SKM-1 treated with dmso at 0.1 percent for 144 hours (cell line): ENCODE measurements at regions not wholly inside any gene's neighbourhood (a gene's known extent, or its start where the extent isn't known, plus 50 kb on each side); places are given as distances from the start of the nearest gene placed in this dataset.
"Not testable (repeated sequence)": the region's sequence is repeated elsewhere in the genome, so short reads cannot be mapped to it uniquely, and the experiment has no call there.

Experiments
- DNase-seq: peaks from one replicate; lab custom pipeline; 2025; ENCODE audit not compliant: unreplicated experiment; lab: John Stamatoyannopoulos, UW

- no peak for DNase-seq
Measured at GRCh38 chr1:238484121-238484520, 593.4 kb upstream of the ZP4 start.

- peak; percentile 38 for DNase-seq
Measured at GRCh38 chr1:238476841-238477240, 586.1 kb upstream of the ZP4 start.

GRCh38 chr1:238475712-238476111, 585.0 kb upstream of the ZP4 start:
- no peak for DNase-seq

- no peak for DNase-seq
Measured at GRCh38 chr1:238474263-238474662, 583.5 kb upstream of the ZP4 start.

GRCh38 chr1:238469146-238469631, 578.5 kb upstream of the ZP4 start:
- DNase-seq: no peak

GRCh38 chr1:238468068-238468467, 577.3 kb upstream of the ZP4 start:
- DNase-seq: no peak

GRCh38 chr1:238466459-238466858, 575.7 kb upstream of the ZP4 start:
- DNase-seq: no peak

GRCh38 chr1:238465449-238465848, 574.7 kb upstream of the ZP4 start:
- no peak for DNase-seq

- no peak for DNase-seq
Measured at GRCh38 chr1:238458899-238459298, 568.2 kb upstream of the ZP4 start.

- DNase-seq: no peak
Measured at GRCh38 chr1:238457610-238458009, 566.9 kb upstream of the ZP4 start.

- DNase-seq: no peak
Measured at GRCh38 chr1:238451781-238452310, 561.1 kb upstream of the ZP4 start.

- DNase-seq: no peak
Measured at GRCh38 chr1:238450976-238451375, 560.3 kb upstream of the ZP4 start.

GRCh38 chr1:238443687-238444086, 553.0 kb upstream of the ZP4 start:
- no peak for DNase-seq

- no peak for DNase-seq
Measured at GRCh38 chr1:238439511-238439910, 548.8 kb upstream of the ZP4 start.

- no peak for DNase-seq
Measured at GRCh38 chr1:238438311-238439270, 547.9 kb upstream of the ZP4 start.

- not testable (repeated sequence) for DNase-seq
Measured at GRCh38 chr1:238429703-238430102, 539.0 kb upstream of the ZP4 start.

GRCh38 chr1:238419209-238419608, 528.5 kb upstream of the ZP4 start:
- no peak for DNase-seq

GRCh38 chr1:238409932-238410331, 519.2 kb upstream of the ZP4 start:
- no peak for DNase-seq

- no peak for DNase-seq
Measured at GRCh38 chr1:238409191-238409850, 518.6 kb upstream of the ZP4 start.

GRCh38 chr1:238408737-238409136, 518.0 kb upstream of the ZP4 start:
- DNase-seq: no peak

- no peak for DNase-seq
Measured at GRCh38 chr1:238406098-238406860, 515.6 kb upstream of the ZP4 start.
